ENCODE measurements at regions not wholly inside any gene's neighbourhood (a gene's known extent, or its start where the extent isn't known, plus 50 kb on each side); places are given as distances from the start of the nearest gene placed in this dataset.
"Not testable (repeated sequence)": the region's sequence is repeated elsewhere in the genome, so short reads cannot be mapped to it uniquely, and the experiment has no call there.

- Mint-ChIP-seq H3K4me3 (no peak overlapping the region), H3K27me3 (no peaks in the 10 kb centered on the region), H3K36me3 (ENCODE audit: low read depth) (no peaks in the 10 kb centered on the region), H3K4me1 (no peaks in the 10 kb centered on the region), H3K27ac (no peak overlapping the region), H3K9me3 (peaks cover 2% of the 10 kb centered on the region)
- CTCF ChIA-PET, result no interaction called here
- POLR2A ChIA-PET, result no interaction called here
- no peak for DNase-seq
These were observed 961.1 kb upstream of the EDIL3 start for GRCh38 chr5:85345818-85346217.

GRCh38 chr5:85357309-85357708, 972.6 kb upstream of the EDIL3 start:
- Mint-ChIP-seq H3K4me3 (no peak overlapping the region), H3K27me3 (no peaks in the 10 kb centered on the region), H3K27ac (no peak overlapping the region), H3K9me3 (no peaks in the 10 kb centered on the region), H3K4me1 (no peaks in the 10 kb centered on the region), H3K36me3 (ENCODE audit: low read depth) (no peaks in the 10 kb centered on the region)
- POLR2A ChIA-PET, result no interaction called here
- CTCF ChIA-PET, result no interaction called here
- DNase-seq, result no peak

- DNase-seq, result no peak
- no peak overlapping the region for H3K27ac Mint-ChIP-seq
- CTCF ChIA-PET, result no interaction called here
- no peaks in the 10 kb centered on the region for H3K36me3 Mint-ChIP-seq (ENCODE audit: low read depth)
- H3K9me3 Mint-ChIP-seq, result no peaks in the 10 kb centered on the region
- no peaks in the 10 kb centered on the region for H3K4me1 Mint-ChIP-seq
- H3K27me3 Mint-ChIP-seq, result no peaks in the 10 kb centered on the region
- H3K4me3 Mint-ChIP-seq, result no peak overlapping the region
- POLR2A ChIA-PET, result no interaction called here
These were observed 990.8 kb upstream of the EDIL3 start for GRCh38 chr5:85375525-85375924.

- no peaks in the 10 kb centered on the region for H3K4me1 Mint-ChIP-seq
These were observed 1004.1 kb upstream of the EDIL3 start for GRCh38 chr5:85388770-85389169.

GRCh38 chr5:85392309-85392708, 1007.6 kb upstream of the EDIL3 start:
- H3K27me3 Mint-ChIP-seq; H3K4me3 Mint-ChIP-seq; POLR2A ChIA-PET; CTCF ChIA-PET; H3K9me3 Mint-ChIP-seq; H3K36me3 Mint-ChIP-seq (ENCODE audit: low read depth); H3K27ac Mint-ChIP-seq; H3K4me1 Mint-ChIP-seq; DNase-seq: not testable (repeated sequence)

More at GRCh38 chr5:85388770-85389169, 1004.1 kb upstream of the EDIL3 start:
- ChIA-PET CTCF (interaction anchor here (0.6 kb wide), 1 partner anchor 78 kb away, joined by 3 read pairs; no protein-coding TSS in a partner anchor), POLR2A (no interaction called here)
- H3K27ac Mint-ChIP-seq, result no peak overlapping the region
- no peaks in the 10 kb centered on the region for H3K27me3 Mint-ChIP-seq
- no peaks in the 10 kb centered on the region for H3K36me3 Mint-ChIP-seq (ENCODE audit: low read depth)
- DNase-seq, result no peak
- no peak overlapping the region for H3K4me3 Mint-ChIP-seq
- no peaks in the 10 kb centered on the region for H3K9me3 Mint-ChIP-seq

- Mint-ChIP-seq H3K36me3 (ENCODE audit: low read depth) (no peaks in the 10 kb centered on the region), H3K4me1 (no peaks in the 10 kb centered on the region), H3K9me3 (no peaks in the 10 kb centered on the region), H3K4me3 (no peak overlapping the region), H3K27ac (no peak overlapping the region), H3K27me3 (no peaks in the 10 kb centered on the region)
- ChIA-PET POLR2A (no interaction called here), CTCF (no interaction called here)
- no peak for DNase-seq
These were observed 1010.8 kb upstream of the EDIL3 start for GRCh38 chr5:85395526-85395925.

GRCh38 chr5:85397451-85397850, 1012.8 kb upstream of the EDIL3 start:
- POLR2A ChIA-PET, result no interaction called here
- H3K36me3 Mint-ChIP-seq (ENCODE audit: low read depth), result no peaks in the 10 kb centered on the region
- no peak overlapping the region for H3K27ac Mint-ChIP-seq
- CTCF ChIA-PET, result no interaction called here
- no peak for DNase-seq
- no peak overlapping the region for H3K4me3 Mint-ChIP-seq
- no peaks in the 10 kb centered on the region for H3K27me3 Mint-ChIP-seq
- H3K4me1 Mint-ChIP-seq, result no peaks in the 10 kb centered on the region
- H3K9me3 Mint-ChIP-seq, result no peaks in the 10 kb centered on the region

- ChIA-PET CTCF (no interaction called here), POLR2A (no interaction called here)
- Mint-ChIP-seq H3K4me3 (no peak overlapping the region), H3K9me3 (peaks cover 10% of the 10 kb centered on the region), H3K27me3 (no peaks in the 10 kb centered on the region), H3K27ac (no peak overlapping the region), H3K4me1 (no peaks in the 10 kb centered on the region), H3K36me3 (ENCODE audit: low read depth) (no peaks in the 10 kb centered on the region)
- no peak for DNase-seq
These were observed 1043.8 kb upstream of the EDIL3 start for GRCh38 chr5:85428426-85428934.

- DNase-seq; H3K27ac Mint-ChIP-seq; H3K4me3 Mint-ChIP-seq; H3K4me1 Mint-ChIP-seq; H3K9me3 Mint-ChIP-seq; H3K36me3 Mint-ChIP-seq (ENCODE audit: low read depth); CTCF ChIA-PET; H3K27me3 Mint-ChIP-seq; POLR2A ChIA-PET: not testable (repeated sequence)
These were observed 1047.0 kb upstream of the EDIL3 start for GRCh38 chr5:85431726-85432125.

GRCh38 chr5:85441156-85441555, 1056.5 kb upstream of the EDIL3 start:
- ChIA-PET CTCF (no interaction called here), POLR2A (no interaction called here)
- Mint-ChIP-seq H3K4me1 (no peaks in the 10 kb centered on the region), H3K36me3 (ENCODE audit: low read depth) (no peaks in the 10 kb centered on the region), H3K27ac (no peak overlapping the region), H3K4me3 (no peak overlapping the region), H3K9me3 (no peaks in the 10 kb centered on the region), H3K27me3 (no peaks in the 10 kb centered on the region)
- no peak for DNase-seq

GRCh38 chr5:85441853-85442252, 1057.2 kb upstream of the EDIL3 start:
- POLR2A ChIA-PET, result no interaction called here

GRCh38 chr5:85452322-85453025, 1067.8 kb upstream of the EDIL3 start:
- Mint-ChIP-seq H3K36me3 (ENCODE audit: low read depth) (no peaks in the 10 kb centered on the region), H3K9me3 (peaks cover 2% of the 10 kb centered on the region), H3K4me3 (no peak overlapping the region), H3K27me3 (no peaks in the 10 kb centered on the region), H3K4me1 (no peaks in the 10 kb centered on the region), H3K27ac (no peak overlapping the region)
- ChIA-PET CTCF (no interaction called here), POLR2A (no interaction called here)
- no peak for DNase-seq

More at GRCh38 chr5:85441853-85442252, 1057.2 kb upstream of the EDIL3 start:
- DNase-seq, result no peak
- no peaks in the 10 kb centered on the region for H3K9me3 Mint-ChIP-seq
- no peak overlapping the region for H3K4me3 Mint-ChIP-seq
- H3K4me1 Mint-ChIP-seq, result no peaks in the 10 kb centered on the region
- no peaks in the 10 kb centered on the region for H3K27me3 Mint-ChIP-seq
- CTCF ChIA-PET, result no interaction called here
- no peaks in the 10 kb centered on the region for H3K36me3 Mint-ChIP-seq (ENCODE audit: low read depth)
- no peak overlapping the region for H3K27ac Mint-ChIP-seq

GRCh38 chr5:85453026-85453349, 1068.3 kb upstream of the EDIL3 start:
- no peaks in the 10 kb centered on the region for H3K27me3 Mint-ChIP-seq
- CTCF ChIA-PET, result no interaction called here
- POLR2A ChIA-PET, result no interaction called here
- H3K36me3 Mint-ChIP-seq (ENCODE audit: low read depth), result no peaks in the 10 kb centered on the region
- H3K27ac Mint-ChIP-seq, result no peak overlapping the region
- DNase-seq, result no peak
- peaks cover 5% of the 10 kb centered on the region for H3K9me3 Mint-ChIP-seq
- no peak overlapping the region for H3K4me3 Mint-ChIP-seq
- H3K4me1 Mint-ChIP-seq, result no peaks in the 10 kb centered on the region

- Mint-ChIP-seq H3K4me3 (no peak overlapping the region), H3K27ac (no peak overlapping the region), H3K4me1 (no peaks in the 10 kb centered on the region), H3K27me3 (no peaks in the 10 kb centered on the region), H3K36me3 (ENCODE audit: low read depth) (no peaks in the 10 kb centered on the region), H3K9me3 (peaks cover 6% of the 10 kb centered on the region)
- DNase-seq, result no peak
- ChIA-PET CTCF (no interaction called here), POLR2A (no interaction called here)
These were observed 1073.6 kb upstream of the EDIL3 start for GRCh38 chr5:85458319-85458718.

Data from activated CD4-positive, alpha-beta memory T cell treated with anti-CD3 and anti-CD28 coated beads, Interleukin-2, amount 10 ng/mL, durations not matched to agents 7 days and 5 days (primary cell).